ENCODE measurements at regions not wholly inside any gene's neighbourhood (a gene's known extent, or its start where the extent isn't known, plus 50 kb on each side); places are given as distances from the start of the nearest gene placed in this dataset.

DNA sequence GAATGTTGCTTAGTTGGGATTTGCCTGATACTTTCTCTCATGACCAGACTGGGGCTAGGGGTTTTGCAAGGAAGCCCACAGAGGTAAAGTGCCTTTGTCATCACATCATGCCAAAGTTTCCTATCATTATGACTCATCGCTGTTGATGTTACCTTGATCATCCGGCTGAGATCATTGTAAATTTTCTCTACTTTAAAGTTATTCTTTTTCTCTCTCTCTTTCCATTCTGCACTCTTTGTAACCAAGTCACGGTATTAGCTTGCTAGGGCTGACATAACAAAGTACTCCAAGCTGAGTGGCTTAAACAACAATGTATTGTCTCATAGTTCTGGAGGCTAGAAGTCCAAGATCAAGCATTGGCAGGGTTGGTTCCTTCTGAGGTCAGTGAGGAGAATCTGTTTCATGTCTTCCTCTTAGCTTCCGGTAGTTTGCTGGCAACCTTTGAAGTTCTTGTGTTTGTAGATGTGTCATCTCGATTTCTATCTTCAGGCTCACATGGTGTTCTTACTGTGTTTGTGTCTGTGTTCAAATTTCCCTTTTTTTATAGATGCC is 113.0 kb downstream of the DTHD1 start:
- peak overlapping the region in 2 of 8 donors; percentile 1 to 8 for H3K27ac ChIP-seq
- intact Hi-C loops (cut with DNase I; ENCODE audit: low total_unique reads), result loop anchor here (5.0 kb wide), 1 partner anchor 47 kb away; no protein-coding TSS in a partner anchor
- H3K36me3 ChIP-seq, result no peaks in the 10 kb centered on the region
- H3K4me3 ChIP-seq, result no peak overlapping the region
- TF ChIP-seq POLR2A (IDR thresholded peaks at IDR 0.05) (no peak), POLR2AphosphoS5 (IDR thresholded peaks at IDR 0.05) (no peak)
- TF ChIP-seq, protein P1, sequence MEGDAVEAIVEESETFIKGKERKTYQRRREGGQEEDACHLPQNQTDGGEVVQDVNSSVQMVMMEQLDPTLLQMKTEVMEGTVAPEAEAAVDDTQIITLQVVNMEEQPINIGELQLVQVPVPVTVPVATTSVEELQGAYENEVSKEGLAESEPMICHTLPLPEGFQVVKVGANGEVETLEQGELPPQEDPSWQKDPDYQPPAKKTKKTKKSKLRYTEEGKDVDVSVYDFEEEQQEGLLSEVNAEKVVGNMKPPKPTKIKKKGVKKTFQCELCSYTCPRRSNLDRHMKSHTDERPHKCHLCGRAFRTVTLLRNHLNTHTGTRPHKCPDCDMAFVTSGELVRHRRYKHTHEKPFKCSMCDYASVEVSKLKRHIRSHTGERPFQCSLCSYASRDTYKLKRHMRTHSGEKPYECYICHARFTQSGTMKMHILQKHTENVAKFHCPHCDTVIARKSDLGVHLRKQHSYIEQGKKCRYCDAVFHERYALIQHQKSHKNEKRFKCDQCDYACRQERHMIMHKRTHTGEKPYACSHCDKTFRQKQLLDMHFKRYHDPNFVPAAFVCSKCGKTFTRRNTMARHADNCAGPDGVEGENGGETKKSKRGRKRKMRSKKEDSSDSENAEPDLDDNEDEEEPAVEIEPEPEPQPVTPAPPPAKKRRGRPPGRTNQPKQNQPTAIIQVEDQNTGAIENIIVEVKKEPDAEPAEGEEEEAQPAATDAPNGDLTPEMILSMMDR (IDR thresholded peaks at IDR 0.05 in 8 of 11, conservative IDR thresholded peaks at IDR 0.05 in 3 of 11), result no peak
- no peaks in the 10 kb centered on the region for H3K9me3 ChIP-seq
- H3K4me1 ChIP-seq, result peaks cover 0 to under 1% (median 0%) of the 10 kb centered on the region in 6 donors
- peaks cover 0 to 11% (median 0%) of the 10 kb centered on the region in 7 donors for H3K27me3 ChIP-seq (replicated peaks in 1 of 7)
- 73 to 82% (median 74%) methylated on average over 5 of the region's 5 CpGs for WGBS, 5 donors
- DNase-seq, result no peak

DNA sequence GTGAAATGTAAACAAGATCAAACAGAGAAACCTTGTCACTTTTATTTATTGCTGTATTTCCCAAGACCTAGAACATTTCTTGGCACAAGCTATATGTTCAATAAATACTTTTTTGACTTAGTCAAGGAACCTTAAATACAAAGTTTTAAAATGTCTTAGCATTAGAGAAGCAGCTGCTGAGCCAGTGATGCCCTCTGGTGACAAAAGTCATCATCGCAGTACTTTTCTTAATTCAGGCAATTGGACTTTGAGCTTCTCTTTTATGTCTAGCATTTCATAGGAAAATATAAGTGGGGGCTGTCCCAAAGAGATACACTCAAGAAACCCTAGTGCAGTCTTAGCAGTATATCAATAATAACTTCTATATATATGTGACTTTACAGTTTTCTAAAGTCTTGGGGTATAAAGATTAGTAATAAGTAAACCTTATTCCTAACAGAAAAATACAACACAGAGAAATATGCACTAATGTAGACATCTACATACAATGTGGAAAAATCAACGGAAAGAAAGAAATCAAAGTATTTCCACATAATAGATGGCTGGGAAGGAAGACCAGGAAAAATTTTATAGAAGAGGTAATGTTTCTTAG is 118.4 kb downstream of the DTHD1 start:
- no peak for TF ChIP-seq POLR2A (IDR thresholded peaks at IDR 0.05)
- TF ChIP-seq, protein P1 (IDR thresholded peaks at IDR 0.05 in 8 of 11, conservative IDR thresholded peaks at IDR 0.05 in 3 of 11), result peak in 10 of 11 experiments; percentile 23 to 71 (median 64)
- intact Hi-C loops (cut with DNase I; ENCODE audit: low total_unique reads), result no loop called here
- peaks cover 0 to 4% (median 0%) of the 10 kb centered on the region in 6 donors for H3K4me1 ChIP-seq
- no peaks in the 10 kb centered on the region for H3K9me3 ChIP-seq
- H3K4me3 ChIP-seq, result no peak overlapping the region
- no peak for DNase-seq
- H3K27ac ChIP-seq, result no peak overlapping the region
- whole genome bisulfite sequencing, 5 donors, result 26 to 42% (median 39%) methylated on average over 2 of the region's 2 CpGs
- no peaks in the 10 kb centered on the region for H3K36me3 ChIP-seq
- no peaks in the 10 kb centered on the region for H3K27me3 ChIP-seq (replicated peaks in 1 of 7)

DNA sequence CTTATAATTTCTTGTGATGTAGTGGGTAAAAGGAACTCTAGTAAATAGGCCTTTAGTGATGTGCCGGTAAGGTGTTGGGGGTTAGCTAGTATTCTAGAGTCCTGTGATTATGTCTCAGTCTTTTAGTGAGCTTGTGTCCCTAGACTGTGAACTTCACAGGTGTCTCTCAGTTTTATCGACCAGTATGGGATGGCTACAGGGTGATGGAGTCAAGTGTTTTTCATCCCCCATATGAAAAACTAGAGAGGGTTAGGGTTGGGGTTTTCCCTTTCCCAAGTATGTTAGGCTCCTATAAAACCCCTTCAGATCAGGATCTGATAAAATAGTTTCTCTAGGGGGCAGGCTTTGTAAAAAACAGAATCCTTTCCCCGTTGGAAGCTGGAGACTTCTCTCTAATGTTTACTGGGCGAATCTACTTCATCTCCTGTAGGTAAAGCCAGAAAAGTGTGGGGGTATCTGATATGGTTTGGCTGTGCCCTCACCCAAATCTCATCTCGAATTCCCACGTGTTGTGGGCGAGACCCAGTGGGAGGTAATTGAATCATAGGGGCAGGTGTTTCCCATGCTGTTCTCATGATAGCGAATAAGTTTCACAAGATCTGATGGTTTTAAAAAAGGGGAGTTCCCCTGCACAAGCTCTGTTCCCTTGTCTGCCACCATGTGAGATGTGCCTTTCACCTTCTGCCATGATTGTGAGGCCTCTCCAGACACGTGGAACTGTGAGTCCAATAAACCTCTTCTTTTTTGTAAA is 120.8 kb downstream of the DTHD1 start:
- Histone ChIP-seq H3K27me3 (replicated peaks in 1 of 7) (no peaks in the 10 kb centered on the region), H3K4me1 (peaks cover 0 to 4% (median 0%) of the 10 kb centered on the region in 6 donors), H3K4me3 (no peak overlapping the region), H3K27ac (no peak overlapping the region), H3K9me3 (no peaks in the 10 kb centered on the region), H3K36me3 (no peaks in the 10 kb centered on the region)
- intact Hi-C loops (cut with DNase I; ENCODE audit: low total_unique reads), result no loop called here
- WGBS, 5 donors, result 74 to 84% (median 77%) methylated on average over 9 of the region's 9 CpGs
- no peak for DNase-seq
- TF ChIP-seq POLR2A (IDR thresholded peaks at IDR 0.05) (no peak), POLR2AphosphoS5 (IDR thresholded peaks at IDR 0.05) (no peak)
- TF ChIP-seq, protein P1 (IDR thresholded peaks at IDR 0.05 in 8 of 11, conservative IDR thresholded peaks at IDR 0.05 in 3 of 11), result no peak

DNA sequence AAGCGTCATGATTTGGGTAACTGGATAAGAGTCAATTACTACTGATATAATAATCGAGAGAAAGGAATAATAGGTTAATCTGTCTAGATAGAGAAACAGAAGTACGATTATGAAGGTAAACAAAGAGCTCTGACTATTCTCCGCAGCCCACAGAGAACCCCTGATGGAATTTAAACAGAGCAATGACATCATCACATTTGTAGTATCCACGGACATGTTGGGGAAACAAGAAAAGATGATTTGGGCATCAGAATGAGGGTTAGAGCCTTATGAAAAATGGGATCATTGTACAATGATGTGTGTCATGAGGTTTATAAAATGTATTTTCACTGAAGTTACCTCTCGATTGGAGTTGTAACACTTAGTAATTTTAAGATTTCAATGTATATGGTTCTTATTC is 129.9 kb downstream of the DTHD1 start:
- H3K4me1 ChIP-seq, result no peaks in the 10 kb centered on the region
- H3K4me3 ChIP-seq, result no peak overlapping the region
- H3K36me3 ChIP-seq, result no peaks in the 10 kb centered on the region
- intact Hi-C loops (cut with DNase I; ENCODE audit: low total_unique reads), result no loop called here
- H3K27ac ChIP-seq, result no peak overlapping the region
- no peak for TF ChIP-seq POLR2AphosphoS5 (IDR thresholded peaks at IDR 0.05)
- no peak for TF ChIP-seq POLR2A (IDR thresholded peaks at IDR 0.05)
- TF ChIP-seq, protein P1 (IDR thresholded peaks at IDR 0.05 in 8 of 11, conservative IDR thresholded peaks at IDR 0.05 in 3 of 11), result no peak
- WGBS, 5 donors, result 81 to 92% (median 84%) methylated on average over 6 of the region's 6 CpGs
- no peaks in the 10 kb centered on the region for H3K9me3 ChIP-seq
- H3K27me3 ChIP-seq (replicated peaks in 1 of 7), result peaks cover 0 to 19% (median 0%) of the 10 kb centered on the region in 7 donors
- no peak for DNase-seq
